ENCODE measurements at regions not wholly inside any gene's neighbourhood (a gene's known extent, or its start where the extent isn't known, plus 50 kb on each side); places are given as distances from the start of the nearest gene placed in this dataset.

DNA sequence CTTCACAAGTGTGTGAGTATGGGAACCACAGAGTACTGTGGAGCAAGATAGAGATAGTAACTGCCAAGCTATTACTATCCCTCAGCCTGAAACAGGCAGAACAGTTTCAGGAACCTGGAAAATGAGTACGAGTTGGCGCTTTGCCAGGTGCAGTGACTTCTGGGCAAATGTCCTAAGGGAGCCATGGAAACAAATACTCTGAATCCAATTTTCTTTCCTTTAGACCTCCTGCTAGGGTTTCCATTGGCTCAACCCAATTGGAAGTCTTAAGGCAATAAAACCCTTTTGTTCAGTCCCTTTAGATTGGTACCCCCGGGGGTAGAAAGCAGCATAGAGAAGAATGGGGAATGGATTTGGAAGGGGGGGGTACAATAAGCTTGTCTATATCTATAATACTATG is 205.0 kb upstream of the EPHA7 start:
- no peaks in the 10 kb centered on the region for H3K4me1 ChIP-seq
- H3K36me3 ChIP-seq, result no peaks in the 10 kb centered on the region
- DNase-seq (no peak), ATAC-seq (no peak)
- no peaks in the 10 kb centered on the region for H3K9me3 ChIP-seq
- intact Hi-C loops (cut with DNase I), result no loop called here
- H3K4me3 ChIP-seq, result no peak overlapping the region
- no peak for TF ChIP-seq CTCF (IDR thresholded peaks at IDR 0.05)
- H3K27ac ChIP-seq, result no peak overlapping the region
- H3K27me3 ChIP-seq (ENCODE audit: low read depth), result no peaks in the 10 kb centered on the region

- intact Hi-C loops (cut with DNase I), result no loop called here
- no peak for DNase-seq
- no peak for TF ChIP-seq CTCF (IDR thresholded peaks at IDR 0.05)
Observed at GRCh38 chr6:93621442-93621841, 202.1 kb upstream of the EPHA7 start.

DNA sequence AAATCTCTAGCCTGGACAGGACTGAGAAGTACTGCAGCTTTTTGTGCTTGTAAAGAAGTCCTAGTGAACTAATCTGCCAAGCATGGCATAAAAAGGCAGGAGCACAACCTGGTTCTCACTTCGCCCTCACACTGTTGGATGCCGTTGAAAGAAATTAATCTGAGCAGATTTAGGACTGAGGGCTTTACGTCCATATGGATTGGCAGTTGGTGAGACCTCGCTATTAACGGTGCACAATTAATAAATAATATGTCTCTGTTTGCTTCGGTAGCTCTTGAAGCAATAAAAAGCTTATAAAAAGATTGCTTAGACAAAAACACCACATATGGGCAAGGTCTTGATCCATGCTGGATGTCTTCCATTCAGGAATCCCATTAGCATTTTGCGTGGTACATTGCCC is 185.6 kb upstream of the EPHA7 start:
- TF ChIP-seq CTCF (IDR thresholded peaks at IDR 0.05), result no peak
- Histone ChIP-seq H3K4me1 (no peaks in the 10 kb centered on the region), H3K36me3 (no peaks in the 10 kb centered on the region), H3K4me3 (no peak overlapping the region), H3K27me3 (ENCODE audit: low read depth) (no peaks in the 10 kb centered on the region), H3K27ac (no peak overlapping the region), H3K9me3 (no peaks in the 10 kb centered on the region)
- DNase-seq (no peak), ATAC-seq (no peak)
- intact Hi-C loops (cut with DNase I), result no loop called here

More at GRCh38 chr6:93621442-93621841, 202.1 kb upstream of the EPHA7 start:
- ATAC-seq, result no peak
- Histone ChIP-seq H3K27me3 (ENCODE audit: low read depth) (no peaks in the 10 kb centered on the region), H3K4me3 (no peak overlapping the region), H3K9me3 (no peaks in the 10 kb centered on the region), H3K4me1 (no peaks in the 10 kb centered on the region), H3K27ac (no peak overlapping the region), H3K36me3 (no peaks in the 10 kb centered on the region)

DNA sequence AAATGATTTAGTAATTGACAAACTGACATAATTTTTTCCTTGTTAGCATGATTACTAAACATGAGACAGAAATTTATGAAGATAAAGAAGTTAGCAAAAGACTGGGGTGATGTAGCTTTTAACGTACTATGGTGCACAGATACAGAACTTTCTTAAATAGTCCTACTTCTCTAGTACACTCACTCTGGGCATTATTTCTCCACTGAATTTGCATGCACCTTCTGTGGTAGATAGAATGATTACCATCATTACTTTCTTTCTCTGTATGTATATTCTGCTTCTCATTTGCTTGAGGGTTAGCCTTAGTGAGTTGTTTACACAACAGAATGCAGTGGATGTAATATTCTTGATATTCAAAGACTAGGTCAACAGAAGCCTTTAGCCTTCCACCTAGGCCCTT is 173.1 kb upstream of the EPHA7 start:
- ATAC-seq (no peak), DNase-seq (no peak)
- Histone ChIP-seq H3K9me3 (no peaks in the 10 kb centered on the region), H3K27ac (no peak overlapping the region), H3K36me3 (no peaks in the 10 kb centered on the region), H3K27me3 (ENCODE audit: low read depth) (no peaks in the 10 kb centered on the region), H3K4me1 (no peaks in the 10 kb centered on the region), H3K4me3 (no peak overlapping the region)
- no peak for TF ChIP-seq CTCF (IDR thresholded peaks at IDR 0.05)
- intact Hi-C loops (cut with DNase I), result no loop called here

DNA sequence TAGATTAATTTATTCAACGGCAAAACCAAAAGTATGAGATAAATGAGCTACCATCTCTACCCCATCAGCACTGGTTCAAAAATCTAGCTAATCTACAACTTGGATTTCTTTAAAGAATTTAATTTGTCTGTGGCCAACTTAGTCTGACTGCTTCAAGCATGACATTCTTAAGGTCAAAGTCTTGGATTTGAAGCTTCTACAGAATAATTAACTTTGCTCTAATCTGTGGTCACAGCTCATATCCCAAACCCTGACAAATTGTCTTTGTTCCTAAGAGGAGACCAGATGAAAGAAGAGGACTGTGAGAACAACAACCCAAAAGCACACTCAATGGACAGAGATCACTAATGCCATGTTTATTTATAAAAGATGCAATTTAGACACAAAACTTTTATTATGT is 166.9 kb upstream of the EPHA7 start:
- Histone ChIP-seq H3K27ac (no peak overlapping the region), H3K27me3 (ENCODE audit: low read depth) (no peaks in the 10 kb centered on the region), H3K36me3 (no peaks in the 10 kb centered on the region), H3K4me1 (no peaks in the 10 kb centered on the region), H3K9me3 (no peaks in the 10 kb centered on the region), H3K4me3 (no peak overlapping the region)
- no peak for ATAC-seq
- DNase-seq, result no peak
- TF ChIP-seq CTCF (IDR thresholded peaks at IDR 0.05), result no peak
- intact Hi-C loops (cut with DNase I), result no loop called here

DNA sequence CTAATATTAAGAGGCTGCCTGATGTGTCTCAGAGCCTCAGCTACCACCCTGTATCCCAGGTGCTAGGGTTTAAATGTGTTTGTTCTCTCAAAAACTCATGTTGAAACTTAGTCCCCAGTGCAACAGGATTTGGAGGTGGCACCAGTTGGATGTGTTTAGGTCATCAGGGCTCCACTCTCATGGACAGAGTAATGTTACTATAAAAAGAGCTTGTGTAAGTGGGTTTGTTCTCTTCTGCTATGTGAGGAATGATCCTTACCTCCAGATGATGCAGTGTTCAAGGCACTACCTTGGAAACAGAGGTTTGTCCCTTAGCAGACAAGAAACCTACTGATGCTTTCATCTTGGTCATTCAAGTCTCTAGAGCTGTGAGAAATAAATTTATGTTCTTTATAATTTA is 164.9 kb upstream of the EPHA7 start:
- H3K27me3 ChIP-seq (ENCODE audit: low read depth), result no peaks in the 10 kb centered on the region
- no peak for ATAC-seq
- no peak for TF ChIP-seq CTCF (IDR thresholded peaks at IDR 0.05)

More for the DNA sequence above, 164.9 kb upstream of the EPHA7 start:
- no peaks in the 10 kb centered on the region for H3K4me1 ChIP-seq
- no peak overlapping the region for H3K4me3 ChIP-seq
- intact Hi-C loops (cut with DNase I), result no loop called here
- no peaks in the 10 kb centered on the region for H3K36me3 ChIP-seq
- no peaks in the 10 kb centered on the region for H3K9me3 ChIP-seq
- no peak overlapping the region for H3K27ac ChIP-seq
- no peak for DNase-seq
